GM21723 (cell line): ENCODE measurements at regions not wholly inside any gene's neighbourhood (a gene's known extent, or its start where the extent isn't known, plus 50 kb on each side); places are given as distances from the start of the nearest gene placed in this dataset.
"Not testable (repeated sequence)": the region's sequence is repeated elsewhere in the genome, so short reads cannot be mapped to it uniquely, and the experiment has no call there.

Source experiments
- ATAC-seq: cut with Tn5 transposase; IDR thresholded peaks from one replicate; pipeline ENCODE4 v1.9.1; 2021; ENCODE audit warnings: mild to moderate bottlenecking, moderate library complexity; ENCODE audit not compliant: unreplicated experiment

GRCh38 chr13:50377726-50378270 lies 362.6 kb downstream of the KCNRG start:
- ATAC-seq, result no peak

GRCh38 chr13:50378509-50379044 lies 363.3 kb downstream of the KCNRG start:
- ATAC-seq, result no peak

GRCh38 chr13:50379584-50379983 lies 364.3 kb downstream of the KCNRG start:
- no peak for ATAC-seq

GRCh38 chr13:50380905-50381304 lies 365.7 kb downstream of the KCNRG start:
- ATAC-seq, result no peak

- ATAC-seq, result no peak
These were observed 367.3 kb downstream of the KCNRG start for GRCh38 chr13:50382511-50382910.

GRCh38 chr13:50382951-50383350 lies 367.7 kb downstream of the KCNRG start:
- ATAC-seq, result no peak

GRCh38 chr13:50384724-50385123 lies 369.5 kb downstream of the KCNRG start:
- ATAC-seq, result no peak

GRCh38 chr13:50386541-50387050 lies 371.4 kb downstream of the KCNRG start:
- no peak for ATAC-seq

- no peak for ATAC-seq
These were observed 371.9 kb downstream of the KCNRG start for GRCh38 chr13:50387051-50387581.

- no peak for ATAC-seq
These were observed 373.2 kb downstream of the KCNRG start for GRCh38 chr13:50388481-50388880.

GRCh38 chr13:50389726-50390125 lies 374.5 kb downstream of the KCNRG start:
- no peak for ATAC-seq

GRCh38 chr13:50390503-50391248 lies 375.4 kb downstream of the KCNRG start:
- ATAC-seq, result no peak

GRCh38 chr13:50392977-50393376 lies 377.7 kb downstream of the KCNRG start:
- no peak for ATAC-seq

- ATAC-seq, result no peak
These were observed 378.4 kb downstream of the KCNRG start for GRCh38 chr13:50393628-50394027.

GRCh38 chr13:50396001-50396400 lies 380.8 kb downstream of the KCNRG start:
- ATAC-seq, result no peak

- not testable (repeated sequence) for ATAC-seq
These were observed 381.4 kb downstream of the KCNRG start for GRCh38 chr13:50396618-50397017.

- no peak for ATAC-seq
These were observed 384.9 kb downstream of the KCNRG start for GRCh38 chr13:50400035-50400726.

GRCh38 chr13:50401049-50401505 lies 385.8 kb downstream of the KCNRG start:
- ATAC-seq, result no peak

GRCh38 chr13:50401721-50402465 lies 386.6 kb downstream of the KCNRG start:
- ATAC-seq, result no peak

- ATAC-seq, result no peak
These were observed 388.1 kb downstream of the KCNRG start for GRCh38 chr13:50403311-50403710.

- no peak for ATAC-seq
These were observed 388.9 kb downstream of the KCNRG start for GRCh38 chr13:50404116-50404515.
